Thyroid gland (tissue), 4 donors: ENCODE measurements at regions not wholly inside any gene's neighbourhood (a gene's known extent, or its start where the extent isn't known, plus 50 kb on each side); places are given as distances from the start of the nearest gene placed in this dataset.

Source experiments
- DNase-seq, 2 donors: peaks; one replicate each; pipeline ENCODE4 v3.0.0-alpha.2; 2019
- H3K27ac ChIP-seq, 3 donors: fragments of 200-600 bp; sonication (generic); 1 replicate in 2 of 3; 2 replicates in 1 of 3; pipeline ENCODE4 v1.5.1; 2016 to 2019; ENCODE audit warnings: mild to moderate bottlenecking in 1 of 3, moderate library complexity in 1 of 3
- H3K27me3 ChIP-seq: fragments of 200-600 bp; sonication (generic); one replicate; pipeline ENCODE4 v1.5.1; 2019
- H3K36me3 ChIP-seq, 2 donors: fragments of 200-600 bp; sonication (generic); one replicate each; pipeline ENCODE4 v1.5.1; 2016 to 2019
- H3K4me1 ChIP-seq, 2 donors: fragments of 200-600 bp; sonication (generic); one replicate each; pipeline ENCODE4 v1.5.1; 2017 to 2019
- H3K4me3 ChIP-seq, 3 donors: fragments of 200-600 bp; sonication (generic); replicated peaks in 1 of 3; 1 replicate in 2 of 3; 2 replicates in 1 of 3; pipeline ENCODE4 v1.5.1; 2016; ENCODE audit warnings: mild to moderate bottlenecking in 1 of 3
- H3K9me3 ChIP-seq: fragments of 200-600 bp; sonication (generic); one replicate; pipeline ENCODE4 v1.5.1; 2017
- CTCF ChIP-seq, 6 experiments: fragments of 200-600 bp in 3 of 6; fragments of 450-650 bp in 3 of 6; sonication (generic) in 3 of 6; IDR thresholded peaks; one replicate each; pipeline ENCODE4 v1.5.1; 2016 to 2019; ENCODE audit warnings: antibody characterized with exemption in 6 of 6, mild to moderate bottlenecking in 2 of 6, inconsistent platforms in 1 of 6, moderate library complexity in 1 of 6
- POLR2A ChIP-seq, 2 donors: fragments of 450-650 bp; IDR thresholded peaks; one replicate each; pipeline ENCODE4 v1.6.1; 2017; ENCODE audit warnings: antibody characterized with exemption in 2 of 2, mild to moderate bottlenecking in 2 of 2, moderate library complexity in 1 of 2
- WGBS, 2 donors: methylation state at CpG; one replicate each; pipeline ENCODE4 v1.1.5; 2017; 5-methylcytosine and 5-hydroxymethylcytosine counted together
- intact Hi-C: fragments of 100-400 bp; cut with DNase I; formaldehyde crosslinking; loops from one replicate; pipeline ENCODE4 v1.15.1; 2023

GRCh38 chr11:23536907-23537306, 676.6 kb upstream of the CCDC179 start:
- Histone ChIP-seq H3K4me3 (no peak overlapping the region), H3K4me1 (no peaks in the 10 kb centered on the region), H3K27me3 (no peaks in the 10 kb centered on the region), H3K36me3 (no peaks in the 10 kb centered on the region), H3K9me3 (no peaks in the 10 kb centered on the region), H3K27ac (no peak overlapping the region)
- intact Hi-C loops: no loop called here
- DNase-seq: no peak
- 88 to 98% methylated on average over 4 of the region's 4 CpGs for WGBS, 2 donors
- no peak for TF ChIP-seq POLR2A (IDR thresholded peaks at IDR 0.05)
- no peak for TF ChIP-seq CTCF (IDR thresholded peaks at IDR 0.05)

GRCh38 chr11:23539556-23539955, 679.3 kb upstream of the CCDC179 start:
- Histone ChIP-seq H3K36me3 (no peaks in the 10 kb centered on the region), H3K9me3 (no peaks in the 10 kb centered on the region), H3K27me3 (no peaks in the 10 kb centered on the region), H3K4me3 (no peak overlapping the region), H3K27ac (no peak overlapping the region), H3K4me1 (no peaks in the 10 kb centered on the region)
- intact Hi-C loops: no loop called here
- DNase-seq: no peak
- WGBS, 2 donors: 75 to 92% methylated on average over 5 of the region's 5 CpGs
- no peak for TF ChIP-seq POLR2A (IDR thresholded peaks at IDR 0.05)

GRCh38 chr11:23540101-23540561, 679.9 kb upstream of the CCDC179 start:
- TF ChIP-seq CTCF (IDR thresholded peaks at IDR 0.05): peak; percentile 12 to 83 (median 39)
- TF ChIP-seq POLR2A (IDR thresholded peaks at IDR 0.05): no peak
- Histone ChIP-seq H3K36me3 (no peaks in the 10 kb centered on the region), H3K27ac (no peak overlapping the region), H3K4me1 (no peaks in the 10 kb centered on the region), H3K9me3 (no peaks in the 10 kb centered on the region), H3K4me3 (no peak overlapping the region), H3K27me3 (no peaks in the 10 kb centered on the region)
- WGBS, 2 donors: 5 to 6% methylated on average over 6 to 8 of the region's 8 CpGs
- DNase-seq: no peak
- intact Hi-C loops: no loop called here

- TF ChIP-seq POLR2A (IDR thresholded peaks at IDR 0.05) (no peak), CTCF (IDR thresholded peaks at IDR 0.05) (no peak)
- H3K27ac ChIP-seq: no peak overlapping the region
- H3K27me3 ChIP-seq: no peaks in the 10 kb centered on the region
- H3K4me1 ChIP-seq: no peaks in the 10 kb centered on the region
- DNase-seq: no peak
- H3K4me3 ChIP-seq: no peak overlapping the region
- 92 to 94% methylated on average over 1 of the region's 1 CpG for WGBS, 2 donors
- H3K36me3 ChIP-seq: no peaks in the 10 kb centered on the region
- intact Hi-C loops: no loop called here
- no peaks in the 10 kb centered on the region for H3K9me3 ChIP-seq
These were observed 681.9 kb upstream of the CCDC179 start for GRCh38 chr11:23542189-23542588.

GRCh38 chr11:23542816-23543215, 682.5 kb upstream of the CCDC179 start:
- no peak overlapping the region for H3K4me3 ChIP-seq
- 80% methylated on average over 3 of the region's 3 CpGs for WGBS, 2 donors
- H3K27ac ChIP-seq: no peak overlapping the region
- H3K9me3 ChIP-seq: no peaks in the 10 kb centered on the region
- no peaks in the 10 kb centered on the region for H3K36me3 ChIP-seq
- H3K4me1 ChIP-seq: no peaks in the 10 kb centered on the region
- no peaks in the 10 kb centered on the region for H3K27me3 ChIP-seq
- no peak for DNase-seq
- no peak for TF ChIP-seq CTCF (IDR thresholded peaks at IDR 0.05)
- no peak for TF ChIP-seq POLR2A (IDR thresholded peaks at IDR 0.05)
- intact Hi-C loops: no loop called here
